CD14-positive monocyte (primary cell): ENCODE measurements at regions not wholly inside any gene's neighbourhood (a gene's known extent, or its start where the extent isn't known, plus 50 kb on each side); places are given as distances from the start of the nearest gene placed in this dataset.
A peak's percentile ranks its signal among the peaks of the same experiment; 100 is the strongest.

Experiments used
- DNase-seq, 3 donors: peaks; one replicate each; pipeline ENCODE4 v3.0.0-alpha.2; 2011 to 2022
- H2AFZ ChIP-seq: 2 replicates; pipeline ENCODE4 v1.6.0; 2012; ENCODE audit warnings: mild to moderate bottlenecking, low read depth, low read length, inconsistent platforms; ENCODE audit not compliant: insufficient read depth, poor library complexity, severe bottlenecking
- H3K27ac ChIP-seq, 2 donors: 1 replicate in 1 of 2; 2 replicates in 1 of 2; pipeline ENCODE4 v1.5.1; 2012 to 2013; ENCODE audit warnings: low read length in 2 of 2, control low read depth in 1 of 2, inconsistent platforms in 1 of 2, low read depth in 1 of 2, mild to moderate bottlenecking in 1 of 2
- H3K27me3 ChIP-seq, 2 donors: one replicate each; pipeline versions ENCODE4 v1.6.0 to v1.6.1; 2011 to 2013; ENCODE audit warnings: low read length in 2 of 2; ENCODE audit not compliant: control insufficient read depth in 2 of 2, insufficient read depth in 2 of 2
- H3K36me3 ChIP-seq, 2 donors: replicated peaks in 1 of 2; 1 replicate in 1 of 2; 2 replicates in 1 of 2; pipeline versions ENCODE4 v1.5.1 to v1.6.1; 2012 to 2013; ENCODE audit warnings: low read length in 2 of 2, control low read depth in 1 of 2, inconsistent platforms in 1 of 2, mild to moderate bottlenecking in 1 of 2; ENCODE audit not compliant: insufficient read depth in 2 of 2, control insufficient read depth in 1 of 2
- H3K4me1 ChIP-seq, 2 donors: 1 replicate in 1 of 2; 2 replicates in 1 of 2; pipeline versions ENCODE4 v1.5.1 to v1.6.1; 2012 to 2013; ENCODE audit warnings: low read length in 2 of 2, control low read depth in 1 of 2, inconsistent platforms in 1 of 2, mild to moderate bottlenecking in 1 of 2, moderate library complexity in 1 of 2; ENCODE audit not compliant: insufficient read depth in 2 of 2, control insufficient read depth in 1 of 2
- H3K4me2 ChIP-seq: replicated peaks from 2 replicates; pipeline ENCODE3; 2012; ENCODE audit warnings: low read length, moderate library complexity, mild to moderate bottlenecking; ENCODE audit not compliant: poor library complexity, severe bottlenecking; ENCODE audit errors: extremely low read depth
- H3K4me3 ChIP-seq, 3 experiments: fragments of 200-600 bp in 1 of 3; sonication (generic) in 1 of 3; replicated peaks in 1 of 3; 1 replicate in 2 of 3; 2 replicates in 1 of 3; pipeline ENCODE4 v1.5.1; 2011 to 2013; ENCODE audit warnings: low read length in 3 of 3, mild to moderate bottlenecking in 3 of 3, control low read depth in 2 of 3, low read depth in 2 of 3, inconsistent platforms in 1 of 3, moderate library complexity in 1 of 3
- H3K79me2 ChIP-seq: 2 replicates; pipeline ENCODE4 v1.6.0; 2012; ENCODE audit warnings: mild to moderate bottlenecking, control low read depth, inconsistent platforms, low read length, moderate library complexity; ENCODE audit not compliant: insufficient read depth
- H3K9ac ChIP-seq: 2 replicates; pipeline ENCODE4 v1.6.0; 2017; ENCODE audit warnings: low read length, mild to moderate bottlenecking; ENCODE audit not compliant: insufficient read depth, poor library complexity, severe bottlenecking
- H3K9me3 ChIP-seq, 2 donors: replicated peaks in 1 of 2; 1 replicate in 1 of 2; 2 replicates in 1 of 2; pipeline versions ENCODE4 v1.5.1 to v1.6.1; 2012 to 2013; ENCODE audit warnings: low read length in 2 of 2, control low read depth in 1 of 2; ENCODE audit not compliant: control insufficient read depth in 1 of 2, insufficient read depth in 1 of 2
- H4K20me1 ChIP-seq: 2 replicates; pipeline ENCODE4 v1.6.0; 2012; ENCODE audit warnings: mild to moderate bottlenecking, low read length, control low read depth, moderate library complexity; ENCODE audit not compliant: insufficient read depth
- H3K27ac Mint-ChIP-seq, 7 donors: one replicate each; pipeline ENCODE4 v1.8.0; 2020; ENCODE audit warnings: mild to moderate bottlenecking in 7 of 7, mixed read lengths in 7 of 7, moderate library complexity in 6 of 7, inconsistent platforms in 2 of 7
- H3K27me3 Mint-ChIP-seq, 3 donors: one replicate each; pipeline ENCODE4 v1.8.0; 2021 to 2022; ENCODE audit warnings: low read depth in 3 of 3, mild to moderate bottlenecking in 3 of 3, mixed read lengths in 3 of 3, moderate library complexity in 3 of 3, inconsistent platforms in 1 of 3
- H3K36me3 Mint-ChIP-seq, 2 donors: one replicate each; pipeline ENCODE4 v1.8.0; 2020; ENCODE audit warnings: mixed read lengths in 2 of 2, inconsistent platforms in 1 of 2, mild to moderate bottlenecking in 1 of 2
- H3K4me1 Mint-ChIP-seq: one replicate; pipeline ENCODE4 v1.8.0; 2020; ENCODE audit warnings: mild to moderate bottlenecking, mixed read lengths
- H3K4me3 Mint-ChIP-seq, 2 donors: one replicate each; pipeline ENCODE4 v1.8.0; 2020; ENCODE audit warnings: mild to moderate bottlenecking in 2 of 2, mixed read lengths in 2 of 2, moderate library complexity in 1 of 2
- H3K9me3 Mint-ChIP-seq, 7 donors: one replicate each; pipeline ENCODE4 v1.8.0; 2020 to 2022; ENCODE audit warnings: mixed read lengths in 7 of 7, mild to moderate bottlenecking in 6 of 7, moderate library complexity in 6 of 7, inconsistent platforms in 2 of 7
- WGBS: methylation state at CpG from one replicate; pipeline ENCODE4 v1.1.5; 2013; ENCODE audit warnings: missing lambda C conversion rate; ENCODE audit not compliant: insufficient coverage; 5-methylcytosine and 5-hydroxymethylcytosine counted together
- intact Hi-C, 2 donors: fragments of 100-400 bp; cut with micrococcal nuclease; formaldehyde crosslinking; loops; one replicate each; pipeline versions ENCODE4 v1.15.0 to v1.15.1; 2023
- TF ChIP-seq, protein P1 (sequence below): fragments of 200-600 bp; IDR thresholded peaks from one replicate; pipeline ENCODE4 v1.8.0; 2022; ENCODE audit warnings: antibody characterized with exemption, mild to moderate bottlenecking

DNA sequence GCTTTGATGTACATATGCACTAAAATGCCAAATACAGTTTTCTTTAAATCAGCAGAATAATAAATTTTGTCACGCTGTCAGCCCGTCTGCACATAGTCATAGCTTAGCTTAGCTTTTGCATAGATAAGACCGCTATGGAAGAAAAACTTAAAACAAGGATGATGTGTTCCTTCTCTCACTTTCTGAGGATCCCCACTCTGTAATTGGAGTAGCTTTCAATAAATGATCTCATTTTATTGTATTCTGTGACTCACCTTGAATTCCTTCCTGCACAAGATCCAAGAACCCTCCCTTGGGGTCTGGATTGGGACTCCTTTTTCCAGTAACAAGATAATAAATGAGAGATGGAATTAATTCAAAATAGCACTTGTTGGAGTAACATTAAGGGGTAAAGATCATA, 186.2 kb downstream of the CDH26 start:
- Histone ChIP-seq H3K9ac (no peak overlapping the region), H3K4me2 (no peak overlapping the region), H3K27me3 (no peaks in the 10 kb centered on the region), H3K4me3 (no peak overlapping the region), H2AFZ (no peak overlapping the region), H3K36me3 (peaks cover 0 to 1% of the 10 kb centered on the region in 2 donors), H3K27ac (no peak overlapping the region), H3K9me3 (no peaks in the 10 kb centered on the region), H3K4me1 (peaks cover 18 to 25% of the 10 kb centered on the region in 2 donors), H4K20me1 (no peaks in the 10 kb centered on the region), H3K79me2 (peaks cover 3% of the 10 kb centered on the region)
- H3K9me3 Mint-ChIP-seq: peaks cover 0 to 5% (median 0%) of the 10 kb centered on the region in 7 donors
- no peak overlapping the region for H3K4me3 Mint-ChIP-seq
- peaks cover 39% of the 10 kb centered on the region for H3K4me1 Mint-ChIP-seq
- intact Hi-C loops: loop anchor here in 1 of 2 donors (10.0 kb wide), 1 partner anchor 110 kb away; no protein-coding TSS in a partner anchor
- no peak overlapping the region for H3K27ac Mint-ChIP-seq
- no CpG with 5 or more reads among the region's 3 CpGs for WGBS
- peaks cover 2 to 22% of the 10 kb centered on the region in 2 donors for H3K36me3 Mint-ChIP-seq
- peaks cover 0 to 9% (median 4%) of the 10 kb centered on the region in 3 donors for H3K27me3 Mint-ChIP-seq
- TF ChIP-seq, protein P1, sequence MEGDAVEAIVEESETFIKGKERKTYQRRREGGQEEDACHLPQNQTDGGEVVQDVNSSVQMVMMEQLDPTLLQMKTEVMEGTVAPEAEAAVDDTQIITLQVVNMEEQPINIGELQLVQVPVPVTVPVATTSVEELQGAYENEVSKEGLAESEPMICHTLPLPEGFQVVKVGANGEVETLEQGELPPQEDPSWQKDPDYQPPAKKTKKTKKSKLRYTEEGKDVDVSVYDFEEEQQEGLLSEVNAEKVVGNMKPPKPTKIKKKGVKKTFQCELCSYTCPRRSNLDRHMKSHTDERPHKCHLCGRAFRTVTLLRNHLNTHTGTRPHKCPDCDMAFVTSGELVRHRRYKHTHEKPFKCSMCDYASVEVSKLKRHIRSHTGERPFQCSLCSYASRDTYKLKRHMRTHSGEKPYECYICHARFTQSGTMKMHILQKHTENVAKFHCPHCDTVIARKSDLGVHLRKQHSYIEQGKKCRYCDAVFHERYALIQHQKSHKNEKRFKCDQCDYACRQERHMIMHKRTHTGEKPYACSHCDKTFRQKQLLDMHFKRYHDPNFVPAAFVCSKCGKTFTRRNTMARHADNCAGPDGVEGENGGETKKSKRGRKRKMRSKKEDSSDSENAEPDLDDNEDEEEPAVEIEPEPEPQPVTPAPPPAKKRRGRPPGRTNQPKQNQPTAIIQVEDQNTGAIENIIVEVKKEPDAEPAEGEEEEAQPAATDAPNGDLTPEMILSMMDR: no peak
- no peak for DNase-seq

DNA sequence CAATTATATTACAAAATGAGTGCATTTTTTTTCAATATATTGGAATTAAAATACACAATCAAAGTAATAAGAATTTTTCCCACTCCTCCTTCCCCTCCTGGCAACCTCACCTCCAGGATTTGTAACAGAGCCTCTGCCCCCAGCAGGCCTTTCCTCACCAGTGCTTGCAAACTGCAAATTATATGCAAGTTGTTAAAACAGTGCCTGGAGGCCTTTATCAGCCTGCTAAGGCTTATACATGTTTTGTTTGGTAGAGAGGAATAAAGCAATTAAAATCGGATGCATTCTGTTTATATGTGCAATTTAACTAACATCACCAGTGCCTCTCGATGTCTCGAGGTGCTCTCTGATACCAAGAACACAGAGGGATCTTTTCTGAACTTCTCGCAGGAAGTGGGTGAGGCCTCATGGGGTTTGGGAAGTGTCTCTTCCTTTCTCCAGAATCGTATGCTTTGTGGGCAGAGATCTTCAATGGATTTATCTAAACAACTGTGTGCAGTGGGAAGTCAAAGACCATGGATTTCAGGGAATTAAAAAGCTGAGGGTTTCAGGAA, 186.8 kb downstream of the CDH26 start:
- no peaks in the 10 kb centered on the region for H4K20me1 ChIP-seq
- H3K36me3 ChIP-seq: peaks cover 0 to 4% of the 10 kb centered on the region in 2 donors
- H3K9me3 ChIP-seq: no peaks in the 10 kb centered on the region
- intact Hi-C loops: loop anchor here in 1 of 2 donors (10.0 kb wide), 1 partner anchor 110 kb away; no protein-coding TSS in a partner anchor
- no peaks in the 10 kb centered on the region for H3K27me3 ChIP-seq
- WGBS: no CpG with 5 or more reads among the region's 5 CpGs
- no peak overlapping the region for H3K27ac ChIP-seq
- peaks cover 33% of the 10 kb centered on the region for H3K4me1 Mint-ChIP-seq
- no peak overlapping the region for H2AFZ ChIP-seq
- no peak overlapping the region for H3K4me3 ChIP-seq
- no peak overlapping the region for H3K4me3 Mint-ChIP-seq
- H3K79me2 ChIP-seq: peaks cover 3% of the 10 kb centered on the region
- H3K27ac Mint-ChIP-seq: peak overlapping the region in 3 of 7 donors; percentile 5 to 26 (median 8)
- no peak for DNase-seq
- H3K4me1 ChIP-seq: peaks cover 12 to 18% of the 10 kb centered on the region in 2 donors
- H3K9ac ChIP-seq: no peak overlapping the region
- TF ChIP-seq, protein P1: no peak
- peaks cover 0 to 5% (median 0%) of the 10 kb centered on the region in 7 donors for H3K9me3 Mint-ChIP-seq
- peaks cover 0 to 9% (median 4%) of the 10 kb centered on the region in 3 donors for H3K27me3 Mint-ChIP-seq
- H3K4me2 ChIP-seq: no peak overlapping the region
- peaks cover 2 to 28% of the 10 kb centered on the region in 2 donors for H3K36me3 Mint-ChIP-seq
